Pulmonary artery endothelial cell (primary cell): ENCODE measurements at regions not wholly inside any gene's neighbourhood (a gene's known extent, or its start where the extent isn't known, plus 50 kb on each side); places are given as distances from the start of the nearest gene placed in this dataset.

Experiments used
- DNase-seq: peaks from one replicate; pipeline ENCODE4 v3.0.0-alpha.2; 2011; ENCODE audit warnings: low read depth, low spot score

- no peak for DNase-seq
Measured at GRCh38 chr11:112582366-112582765, 321.7 kb upstream of the PLET1 start.

- DNase-seq: no peak
Measured at GRCh38 chr11:112583261-112583893, 322.7 kb upstream of the PLET1 start.

- no peak for DNase-seq
Measured at GRCh38 chr11:112584672-112585071, 324.0 kb upstream of the PLET1 start.

- no peak for DNase-seq
Measured at GRCh38 chr11:112587664-112588063, 327.0 kb upstream of the PLET1 start.

- peak; percentile 61 for DNase-seq
Measured at GRCh38 chr11:112588252-112588694, 327.6 kb upstream of the PLET1 start.

DNA sequence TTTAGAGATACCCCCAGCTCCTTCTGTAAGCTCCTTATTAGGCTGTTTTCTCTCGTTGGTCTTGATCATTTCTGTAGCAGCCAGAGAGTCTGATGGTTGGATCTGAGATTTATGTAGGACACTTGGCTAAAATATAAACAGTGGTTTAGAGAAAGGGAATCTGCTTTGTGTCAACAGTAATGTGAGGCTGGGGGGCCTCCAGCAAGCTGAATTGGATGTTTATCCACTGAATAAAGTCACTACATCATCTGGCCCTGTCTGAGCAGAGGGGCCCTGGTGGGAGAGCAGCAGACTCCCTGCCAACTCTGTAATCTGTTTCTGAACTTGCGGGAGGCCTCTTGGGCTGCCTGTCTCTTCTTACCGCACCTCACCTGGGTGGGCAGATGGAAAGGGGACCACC lies 328.5 kb upstream of the PLET1 start:
- no peak for DNase-seq

- no peak for DNase-seq
Measured at GRCh38 chr11:112590764-112591163, 330.1 kb upstream of the PLET1 start.

GRCh38 chr11:112593440-112593839 lies 332.8 kb upstream of the PLET1 start:
- no peak for DNase-seq

DNA sequence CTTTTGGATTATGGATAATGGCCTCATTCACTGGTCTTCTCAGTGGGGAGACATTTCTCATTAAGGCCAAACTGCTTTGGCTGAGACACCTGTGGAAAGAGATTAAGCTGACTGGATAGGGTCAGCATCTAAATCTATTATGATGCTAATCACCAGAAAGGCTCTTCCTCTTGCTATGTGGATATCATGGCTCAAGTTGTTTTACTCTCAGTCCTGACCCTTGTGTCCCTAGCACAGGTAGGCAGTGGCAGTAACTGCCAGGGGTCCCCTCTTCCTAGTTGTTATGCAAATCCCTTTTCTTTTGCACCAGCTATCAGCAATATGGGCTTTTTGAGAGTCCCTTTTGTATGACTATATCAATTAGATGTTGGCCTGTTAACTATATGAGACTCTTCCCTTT lies 335.7 kb upstream of the PLET1 start:
- no peak for DNase-seq

- no peak for DNase-seq
Measured at GRCh38 chr11:112597286-112597790, 336.7 kb upstream of the PLET1 start.

DNA sequence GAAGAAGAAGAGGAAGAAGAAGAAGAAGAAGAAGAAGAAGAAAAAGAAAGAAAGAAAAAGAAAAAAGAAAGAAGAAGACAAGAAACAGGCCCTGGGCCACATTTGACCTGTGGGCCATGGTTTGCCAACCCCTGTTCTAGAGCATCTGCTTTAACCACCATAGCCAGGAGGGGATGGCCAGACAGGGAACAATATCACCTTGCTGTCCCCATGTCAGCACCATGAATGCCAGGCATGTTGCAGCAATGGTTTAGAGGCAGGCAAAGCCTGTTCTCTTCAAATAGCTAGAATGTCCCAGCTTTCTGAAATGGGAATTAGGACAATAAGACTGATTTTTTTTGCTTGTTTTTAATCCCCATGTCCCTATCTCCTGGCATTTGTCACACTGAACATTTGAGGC lies 338.6 kb upstream of the PLET1 start:
- no peak for DNase-seq

- DNase-seq: no peak
Measured at GRCh38 chr11:112599856-112600533, 339.3 kb upstream of the PLET1 start.

DNA sequence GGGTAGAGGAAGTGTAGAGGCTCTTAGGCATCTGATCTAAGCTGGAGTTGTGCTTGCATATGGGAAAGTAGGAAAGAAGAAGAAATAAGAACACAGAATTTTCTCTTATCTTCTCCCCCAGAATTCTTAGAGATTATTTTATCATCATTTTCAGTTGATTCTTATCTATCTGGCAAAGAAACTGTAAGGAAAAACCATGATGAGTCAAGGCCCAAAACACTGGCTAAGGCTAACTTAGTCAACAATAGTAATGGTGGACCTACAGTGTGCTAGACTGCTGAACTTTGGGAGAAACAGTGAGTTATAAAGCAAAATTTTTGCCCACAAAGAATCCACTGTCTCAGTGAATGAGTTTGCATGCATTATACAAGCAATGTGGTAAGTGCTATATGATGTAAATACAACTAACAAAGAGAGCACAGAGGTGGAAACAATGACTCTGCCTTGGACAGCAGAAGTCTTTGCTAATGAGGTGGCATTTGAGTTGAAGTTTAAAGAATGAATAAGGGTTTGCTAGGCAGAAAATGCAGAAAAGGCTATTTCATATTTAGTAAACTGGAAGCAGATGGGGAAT lies 344.5 kb upstream of the PLET1 start:
- no peak for DNase-seq

- DNase-seq: no peak
Measured at GRCh38 chr11:112606656-112607055, 346.0 kb upstream of the PLET1 start.

GRCh38 chr11:112608509-112608908 lies 347.8 kb upstream of the PLET1 start:
- no peak for DNase-seq

GRCh38 chr11:112610494-112610893 lies 349.8 kb upstream of the PLET1 start:
- DNase-seq: no peak

DNA sequence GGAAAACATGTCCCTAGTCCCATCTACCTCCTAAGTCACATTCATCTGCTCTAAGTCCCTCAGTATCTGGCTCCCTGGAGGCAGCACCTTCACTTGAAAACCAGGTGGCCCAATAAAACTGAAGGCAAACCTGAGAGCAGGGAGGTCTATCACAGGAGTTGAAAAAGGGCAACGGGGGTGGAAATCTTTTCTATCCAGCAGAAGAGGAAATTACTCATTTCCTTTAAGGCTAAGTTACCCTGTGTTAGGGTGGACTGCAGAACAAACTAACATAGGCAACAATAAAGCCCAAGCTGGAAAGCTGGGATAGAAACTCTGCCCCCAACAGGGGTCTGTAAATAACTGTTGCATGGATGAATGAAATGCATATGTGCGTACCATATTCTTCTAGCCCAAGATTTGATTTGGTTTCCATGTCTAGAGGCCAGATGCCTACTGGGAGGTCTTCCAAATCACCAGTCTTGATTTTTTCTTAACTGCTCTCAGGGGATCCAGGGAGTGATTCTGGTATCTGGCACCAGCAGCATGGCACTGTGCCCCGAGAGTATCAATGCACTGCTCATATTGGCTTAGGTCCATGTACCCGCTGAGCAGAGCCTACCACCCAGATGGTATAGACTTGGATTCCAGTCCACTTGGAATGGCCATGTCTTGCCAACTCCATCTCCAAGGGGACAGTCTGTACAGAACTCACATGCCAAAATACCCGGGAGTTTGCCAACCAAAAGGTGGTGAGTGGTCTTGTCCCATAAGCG lies 350.0 kb upstream of the NCAM1 start:
- DNase-seq: peak; percentile 20

- DNase-seq: no peak
Measured at GRCh38 chr11:112611771-112612170, 349.4 kb upstream of the NCAM1 start.

- no peak for DNase-seq
Measured at GRCh38 chr11:112612250-112612849, 348.9 kb upstream of the NCAM1 start.

DNA sequence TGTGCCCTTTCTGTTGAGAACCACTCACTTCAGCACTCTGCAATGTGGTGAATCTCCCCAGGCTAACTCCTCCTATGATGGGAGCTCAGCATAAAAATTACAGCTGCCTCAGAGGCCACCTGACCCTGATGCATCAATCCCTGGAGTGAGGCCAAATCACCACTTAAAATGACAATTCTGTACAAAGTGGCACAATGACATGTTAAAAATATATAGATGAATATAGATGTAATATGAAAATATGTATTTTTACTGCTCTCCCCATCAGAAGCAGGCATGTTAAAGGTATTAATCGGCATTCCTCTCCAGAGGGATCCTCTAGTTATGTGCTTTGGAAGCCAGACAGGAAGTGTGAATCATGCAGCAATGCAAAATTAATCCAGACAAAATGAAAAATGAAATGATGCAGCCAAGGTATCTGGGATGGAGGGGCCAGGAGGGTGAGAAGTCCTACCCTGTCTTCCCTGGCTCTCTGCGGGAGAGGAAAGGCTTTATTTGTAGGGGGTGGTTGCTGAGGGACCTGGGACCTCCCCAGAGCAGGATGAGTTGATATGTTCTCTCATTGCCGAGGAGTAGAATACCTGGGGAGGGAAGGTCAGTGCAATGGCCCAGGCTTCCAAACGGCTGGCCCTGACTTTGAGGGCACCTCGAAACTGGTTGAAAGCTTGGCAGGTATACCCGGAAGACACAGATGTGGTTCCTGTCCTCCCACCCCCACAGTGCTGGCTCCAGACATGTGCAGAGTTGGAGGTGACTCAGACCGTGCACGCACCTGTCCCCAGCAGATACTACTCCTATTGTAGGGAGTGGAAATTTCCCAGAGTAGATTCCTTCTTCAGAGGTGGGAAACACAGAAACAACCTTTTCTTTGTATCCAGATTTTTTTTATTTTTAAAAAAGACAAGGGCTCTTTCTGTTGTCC lies 347.9 kb upstream of the NCAM1 start:
- DNase-seq: peak; percentile 24

GRCh38 chr11:112614605-112615004 lies 346.6 kb upstream of the NCAM1 start:
- no peak for DNase-seq
